Astrocyte (in vitro differentiated cells and primary cell): ENCODE measurements at regions not wholly inside any gene's neighbourhood (a gene's known extent, or its start where the extent isn't known, plus 50 kb on each side); places are given as distances from the start of the nearest gene placed in this dataset.
"Not testable (repeated sequence)": the region's sequence is repeated elsewhere in the genome, so short reads cannot be mapped to it uniquely, and the experiment has no call there.

Experiments
- DNase-seq: peaks from one replicate; pipeline ENCODE4 v3.0.0-alpha.2; 2010; ENCODE audit warnings: low read depth
- FAIRE-seq: peaks from 2 replicates; lab custom pipeline; 2011; peaks lifted over from hg19 to GRCh38; lab: Jason Lieb, UNC
- H2AFZ ChIP-seq: 2 replicates; pipeline ENCODE4 v1.6.0; 2012; ENCODE audit warnings: low read depth, low read length, inconsistent platforms
- H3K27ac ChIP-seq: 2 replicates; pipeline ENCODE4 v1.5.1; 2011; ENCODE audit warnings: low read depth, low read length, inconsistent platforms
- H3K27me3 ChIP-seq: 2 replicates; pipeline ENCODE4 v1.6.0; 2011; ENCODE audit warnings: low read length, inconsistent platforms; ENCODE audit not compliant: insufficient read depth
- H3K36me3 ChIP-seq: 2 replicates; pipeline ENCODE4 v1.5.1; 2011; ENCODE audit warnings: low read length, inconsistent platforms; ENCODE audit not compliant: insufficient read depth
- H3K4me1 ChIP-seq: 2 replicates; pipeline ENCODE4 v1.5.1; 2011; ENCODE audit warnings: low read length, inconsistent platforms; ENCODE audit not compliant: insufficient read depth
- H3K4me2 ChIP-seq: 2 replicates; pipeline ENCODE4 v1.6.0; 2012; ENCODE audit warnings: low read length, inconsistent platforms
- H3K4me3 ChIP-seq: 2 replicates; pipeline ENCODE4 v1.5.1; 2011; ENCODE audit warnings: low read depth, mild to moderate bottlenecking, low read length, inconsistent platforms; ENCODE audit not compliant: insufficient read depth
- H3K79me2 ChIP-seq: 2 replicates; pipeline ENCODE4 v1.6.0; 2012; ENCODE audit warnings: mild to moderate bottlenecking, low read length, inconsistent platforms; ENCODE audit not compliant: insufficient read depth
- H3K9ac ChIP-seq: 2 replicates; pipeline ENCODE4 v1.6.0; 2012; ENCODE audit warnings: mild to moderate bottlenecking, low read length, inconsistent platforms
- H3K9me3 ChIP-seq: 2 replicates; pipeline ENCODE4 v1.5.1; 2012; ENCODE audit warnings: low read depth, mild to moderate bottlenecking, low read length, inconsistent platforms; ENCODE audit not compliant: insufficient read depth
- H4K20me1 ChIP-seq: 2 replicates; pipeline ENCODE4 v1.6.0; 2012; ENCODE audit warnings: low read length, inconsistent platforms; ENCODE audit not compliant: insufficient read depth
- H3K27ac Mint-ChIP-seq: one replicate; pipeline ENCODE4 v1.8.0; 2021; ENCODE audit warnings: mild to moderate bottlenecking, mixed read lengths; ENCODE audit not compliant: unreplicated experiment
- H3K27me3 Mint-ChIP-seq: one replicate; pipeline ENCODE4 v1.8.0; 2021; ENCODE audit warnings: low read depth, mixed read lengths; ENCODE audit not compliant: unreplicated experiment
- H3K36me3 Mint-ChIP-seq: one replicate; pipeline ENCODE4 v1.8.0; 2021; ENCODE audit warnings: low read depth, mixed read lengths; ENCODE audit not compliant: unreplicated experiment
- H3K4me1 Mint-ChIP-seq: one replicate; pipeline ENCODE4 v1.8.0; 2021; ENCODE audit warnings: low read depth, mixed read lengths; ENCODE audit not compliant: unreplicated experiment
- H3K4me3 Mint-ChIP-seq: one replicate; pipeline ENCODE4 v1.8.0; 2021; ENCODE audit warnings: mild to moderate bottlenecking, moderate library complexity, mixed read lengths; ENCODE audit not compliant: unreplicated experiment
- H3K9me3 Mint-ChIP-seq: one replicate; pipeline ENCODE4 v1.8.0; 2021; ENCODE audit warnings: mild to moderate bottlenecking, mixed read lengths; ENCODE audit not compliant: unreplicated experiment
- EZH2 ChIP-seq: IDR thresholded peaks from 2 replicates; pipeline ENCODE4 v1.6.1; 2012; ENCODE audit warnings: mild to moderate bottlenecking, low read length, inconsistent platforms; ENCODE audit not compliant: insufficient read depth
- TF ChIP-seq, protein P1 (sequence below): IDR thresholded peaks from 2 replicates; pipeline ENCODE4 v1.5.1; 2011; ENCODE audit warnings: low read depth, mild to moderate bottlenecking, inconsistent platforms, low read length, moderate library complexity; ENCODE audit not compliant: insufficient read depth

DNA sequence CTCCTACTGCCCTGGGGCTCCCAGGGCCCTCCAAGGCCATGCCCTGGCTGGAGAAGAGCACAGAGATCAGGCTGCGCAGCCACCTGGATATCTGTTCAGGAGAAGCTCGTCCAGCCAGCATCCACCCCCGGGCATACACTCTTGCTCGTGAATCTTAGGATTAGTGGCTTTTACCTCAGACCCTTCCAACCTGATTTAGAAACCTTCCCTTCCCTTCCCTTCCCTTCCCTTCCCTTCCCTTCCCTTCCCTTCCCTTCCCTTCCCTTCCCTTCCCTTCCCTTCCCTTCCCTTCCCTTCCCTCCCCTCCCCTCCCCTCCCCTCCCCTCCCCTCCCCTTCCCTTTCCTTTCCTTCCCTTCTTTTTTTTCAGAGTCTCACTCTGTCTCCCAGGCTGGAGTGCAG is 99.7 kb upstream of the YWHAQ start:
- H3K27ac ChIP-seq: not testable (repeated sequence)

DNA sequence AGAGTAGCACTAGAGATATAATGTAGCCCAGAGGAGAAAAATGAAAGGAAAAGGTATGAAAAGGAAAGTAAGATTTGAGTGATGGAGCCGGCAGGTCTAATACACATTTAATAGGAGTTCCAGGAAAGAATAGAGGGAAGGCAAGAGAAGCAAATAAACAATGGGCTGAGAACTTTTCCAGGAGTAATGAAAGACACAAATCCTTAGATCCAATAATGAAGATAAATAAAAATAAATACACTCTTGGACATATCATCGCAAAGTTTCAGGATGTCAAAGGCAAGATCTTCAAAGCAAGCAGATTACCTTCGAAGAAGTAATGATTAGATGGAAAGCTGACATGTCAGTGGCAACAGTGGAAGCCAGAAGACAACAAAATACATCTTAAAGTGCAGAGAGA is 102.0 kb upstream of the YWHAQ start:
- no peak overlapping the region for H2AFZ ChIP-seq
- Mint-ChIP-seq H3K27ac (no peak overlapping the region), H3K4me1 (peaks cover 2% of the 10 kb centered on the region), H3K4me3 (no peak overlapping the region), H3K27me3 (peaks cover 9% of the 10 kb centered on the region), H3K36me3 (no peaks in the 10 kb centered on the region), H3K9me3 (peaks cover 11% of the 10 kb centered on the region)
- no peak overlapping the region for H3K9ac ChIP-seq
- DNase-seq (no peak), FAIRE-seq (no peak)
- H3K27ac ChIP-seq: no peak overlapping the region
- H3K9me3 ChIP-seq: peaks cover 3% of the 10 kb centered on the region
- no peaks in the 10 kb centered on the region for H3K27me3 ChIP-seq
- no peaks in the 10 kb centered on the region for H3K4me1 ChIP-seq
- H4K20me1 ChIP-seq: no peaks in the 10 kb centered on the region
- H3K4me3 ChIP-seq: no peak overlapping the region
- TF ChIP-seq, protein P1, sequence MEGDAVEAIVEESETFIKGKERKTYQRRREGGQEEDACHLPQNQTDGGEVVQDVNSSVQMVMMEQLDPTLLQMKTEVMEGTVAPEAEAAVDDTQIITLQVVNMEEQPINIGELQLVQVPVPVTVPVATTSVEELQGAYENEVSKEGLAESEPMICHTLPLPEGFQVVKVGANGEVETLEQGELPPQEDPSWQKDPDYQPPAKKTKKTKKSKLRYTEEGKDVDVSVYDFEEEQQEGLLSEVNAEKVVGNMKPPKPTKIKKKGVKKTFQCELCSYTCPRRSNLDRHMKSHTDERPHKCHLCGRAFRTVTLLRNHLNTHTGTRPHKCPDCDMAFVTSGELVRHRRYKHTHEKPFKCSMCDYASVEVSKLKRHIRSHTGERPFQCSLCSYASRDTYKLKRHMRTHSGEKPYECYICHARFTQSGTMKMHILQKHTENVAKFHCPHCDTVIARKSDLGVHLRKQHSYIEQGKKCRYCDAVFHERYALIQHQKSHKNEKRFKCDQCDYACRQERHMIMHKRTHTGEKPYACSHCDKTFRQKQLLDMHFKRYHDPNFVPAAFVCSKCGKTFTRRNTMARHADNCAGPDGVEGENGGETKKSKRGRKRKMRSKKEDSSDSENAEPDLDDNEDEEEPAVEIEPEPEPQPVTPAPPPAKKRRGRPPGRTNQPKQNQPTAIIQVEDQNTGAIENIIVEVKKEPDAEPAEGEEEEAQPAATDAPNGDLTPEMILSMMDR: no peak
- no peak for TF ChIP-seq EZH2
- no peak overlapping the region for H3K4me2 ChIP-seq
- H3K36me3 ChIP-seq: no peaks in the 10 kb centered on the region
- no peaks in the 10 kb centered on the region for H3K79me2 ChIP-seq

More for the DNA sequence above, 99.7 kb upstream of the YWHAQ start:
- H3K36me3 ChIP-seq, H3K4me3 Mint-ChIP-seq, H3K36me3 Mint-ChIP-seq, H3K9me3 ChIP-seq, FAIRE-seq, H4K20me1 ChIP-seq, DNase-seq, H3K4me1 ChIP-seq, H3K27me3 ChIP-seq, H3K4me3 ChIP-seq, H2AFZ ChIP-seq, H3K4me1 Mint-ChIP-seq, H3K4me2 ChIP-seq, H3K79me2 ChIP-seq, H3K27ac Mint-ChIP-seq, H3K9ac ChIP-seq, H3K9me3 Mint-ChIP-seq: not testable (repeated sequence)
- peaks cover 13% of the 10 kb centered on the region for H3K27me3 Mint-ChIP-seq

DNA sequence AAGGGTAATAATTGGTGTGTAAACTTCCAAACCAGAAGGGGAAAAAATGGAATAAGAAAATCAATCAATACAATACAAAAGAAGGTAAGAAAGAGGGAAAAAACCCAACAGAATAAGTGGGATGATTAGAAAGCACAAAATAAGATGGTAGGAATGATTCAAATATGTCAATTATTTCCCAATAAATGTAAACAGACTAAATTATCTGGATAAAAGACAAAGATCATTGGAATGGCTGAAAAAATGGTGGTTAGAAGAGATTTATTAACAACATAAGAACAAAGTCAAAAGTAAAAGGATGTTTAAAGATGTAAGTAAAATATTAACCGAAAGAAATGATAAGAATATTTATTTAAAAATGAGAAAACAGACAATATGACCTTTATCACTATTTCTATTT is 103.5 kb upstream of the YWHAQ start:
- H3K27ac Mint-ChIP-seq: no peak overlapping the region
- peaks cover 6% of the 10 kb centered on the region for H3K4me1 ChIP-seq
- FAIRE-seq (no peak), DNase-seq (no peak)
- H3K36me3 Mint-ChIP-seq: no peaks in the 10 kb centered on the region
- peaks cover 8% of the 10 kb centered on the region for H3K27me3 Mint-ChIP-seq
- no peak overlapping the region for H3K9ac ChIP-seq
- H3K27ac ChIP-seq: no peak overlapping the region
- H3K27me3 ChIP-seq: no peaks in the 10 kb centered on the region
- no peaks in the 10 kb centered on the region for H3K36me3 ChIP-seq
- H2AFZ ChIP-seq: no peak overlapping the region
- no peak overlapping the region for H3K4me3 ChIP-seq
- H3K4me2 ChIP-seq: no peak overlapping the region
- H3K79me2 ChIP-seq: no peaks in the 10 kb centered on the region
- no peaks in the 10 kb centered on the region for H4K20me1 ChIP-seq
- H3K9me3 ChIP-seq: peaks cover 3% of the 10 kb centered on the region
- TF ChIP-seq EZH2: no peak
- peaks cover 11% of the 10 kb centered on the region for H3K9me3 Mint-ChIP-seq
- H3K4me1 Mint-ChIP-seq: peaks cover 1% of the 10 kb centered on the region
- H3K4me3 Mint-ChIP-seq: no peak overlapping the region

DNA sequence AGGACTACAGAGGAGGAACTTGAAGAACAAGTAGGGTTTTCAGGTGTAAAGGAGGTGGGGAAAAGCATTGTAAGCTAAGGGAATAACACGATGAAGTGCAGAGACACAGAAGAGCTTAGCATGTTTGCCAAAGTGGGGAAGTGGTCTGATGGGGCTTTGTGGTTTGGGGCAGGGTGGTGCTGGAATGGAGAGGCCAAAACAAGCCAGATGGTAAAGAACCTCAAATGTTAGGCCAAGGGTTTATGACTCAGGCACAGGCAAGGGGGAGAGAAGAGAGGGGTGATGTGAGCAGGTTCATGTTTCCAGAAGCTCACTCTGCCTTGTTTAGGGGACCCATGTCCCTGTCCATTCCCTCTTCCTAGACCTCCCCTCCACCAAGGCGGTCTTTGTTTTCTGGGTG is 104.5 kb upstream of the YWHAQ start:
- no peak for FAIRE-seq
- Histone ChIP-seq H2AFZ (no peak overlapping the region), H4K20me1 (no peaks in the 10 kb centered on the region), H3K4me1 (peaks cover 10% of the 10 kb centered on the region), H3K79me2 (no peaks in the 10 kb centered on the region), H3K9me3 (peaks cover 3% of the 10 kb centered on the region), H3K4me2 (no peak overlapping the region), H3K27me3 (no peaks in the 10 kb centered on the region), H3K36me3 (no peaks in the 10 kb centered on the region), H3K27ac (no peak overlapping the region), H3K9ac (no peak overlapping the region), H3K4me3 (no peak overlapping the region)
- DNase-seq: no peak
- Mint-ChIP-seq H3K4me3 (no peak overlapping the region), H3K27ac (no peak overlapping the region), H3K36me3 (no peaks in the 10 kb centered on the region), H3K4me1 (no peaks in the 10 kb centered on the region), H3K9me3 (peaks cover 11% of the 10 kb centered on the region), H3K27me3 (peaks cover 4% of the 10 kb centered on the region)
- TF ChIP-seq, protein P1: no peak
- no peak for TF ChIP-seq EZH2
